Colonic mucosa (tissue), 4 donors: ENCODE measurements at regions not wholly inside any gene's neighbourhood (a gene's known extent, or its start where the extent isn't known, plus 50 kb on each side); places are given as distances from the start of the nearest gene placed in this dataset.

ENCODE experiments used
- DNase-seq: peaks from one replicate; pipeline ENCODE4 v3.0.0-alpha.2; 2020
- H3K27ac ChIP-seq: fragments of 200-600 bp; one replicate; pipeline ENCODE4 v1.8.0; 2021
- H3K27me3 ChIP-seq: fragments of 200-600 bp; one replicate; pipeline ENCODE4 v1.8.0; 2021
- H3K36me3 ChIP-seq: fragments of 200-600 bp; one replicate; pipeline ENCODE4 v1.8.0; 2021
- H3K4me1 ChIP-seq: fragments of 200-600 bp; one replicate; pipeline ENCODE4 v1.8.0; 2021; ENCODE audit warnings: mild to moderate bottlenecking
- H3K4me3 ChIP-seq: fragments of 200-600 bp; one replicate; pipeline ENCODE4 v1.8.0; 2021
- H3K9ac ChIP-seq, 2 donors: one replicate each; pipeline ENCODE4 v1.7.0; 2013; ENCODE audit warnings: control low read depth in 2 of 2, low read depth in 2 of 2, low read length in 2 of 2
- H3K9me3 ChIP-seq: fragments of 200-600 bp; one replicate; pipeline ENCODE4 v1.8.0; 2021
- CTCF ChIP-seq: fragments of 200-600 bp; IDR thresholded peaks from one replicate; pipeline ENCODE4 v1.8.0; 2022; ENCODE audit warnings: antibody characterized with exemption, mild to moderate bottlenecking
- intact Hi-C: fragments of 100-400 bp; cut with DNase I; formaldehyde crosslinking; loops from one replicate; pipeline ENCODE4 v1.14.1; 2022
- donor health status: healthy.
- donor health status: DM: no; HTN: no; CAD: no.
- donor health status: DM: no; HTN: no; CAD: no.

- TF ChIP-seq CTCF, result no peak
- no peaks in the 10 kb centered on the region for H3K4me1 ChIP-seq
- no peak overlapping the region for H3K27ac ChIP-seq
- H3K4me3 ChIP-seq, result no peak overlapping the region
- no peak overlapping the region for H3K9ac ChIP-seq
- H3K27me3 ChIP-seq, result no peaks in the 10 kb centered on the region
- no peak for DNase-seq
- H3K36me3 ChIP-seq, result no peaks in the 10 kb centered on the region
- no peaks in the 10 kb centered on the region for H3K9me3 ChIP-seq
- intact Hi-C loops, result no loop called here
These were observed 129.7 kb upstream of the USP38 start for GRCh38 chr4:143054971-143055370.

- TF ChIP-seq CTCF, result no peak
- H3K4me3 ChIP-seq, result no peak overlapping the region
- H3K27ac ChIP-seq, result no peak overlapping the region
- H3K9ac ChIP-seq, result no peak overlapping the region
- H3K36me3 ChIP-seq, result no peaks in the 10 kb centered on the region
- H3K27me3 ChIP-seq, result no peaks in the 10 kb centered on the region
- no peaks in the 10 kb centered on the region for H3K4me1 ChIP-seq
- H3K9me3 ChIP-seq, result no peaks in the 10 kb centered on the region
- DNase-seq, result no peak
- intact Hi-C loops, result no loop called here
These were observed 128.7 kb upstream of the USP38 start for GRCh38 chr4:143055997-143056396.

GRCh38 chr4:143071351-143071750 lies 113.4 kb upstream of the USP38 start:
- H3K9ac ChIP-seq, result no peak overlapping the region
- H3K27me3 ChIP-seq, result no peaks in the 10 kb centered on the region
- no peaks in the 10 kb centered on the region for H3K36me3 ChIP-seq
- no peaks in the 10 kb centered on the region for H3K4me1 ChIP-seq
- no peak for TF ChIP-seq CTCF
- H3K4me3 ChIP-seq, result no peak overlapping the region
- H3K9me3 ChIP-seq, result no peaks in the 10 kb centered on the region
- intact Hi-C loops, result no loop called here
- no peak overlapping the region for H3K27ac ChIP-seq
- no peak for DNase-seq

- Histone ChIP-seq H3K9ac (peak overlapping the region in 1 of 2 donors; percentile 56), H3K36me3 (no peaks in the 10 kb centered on the region), H3K4me1 (no peaks in the 10 kb centered on the region), H3K4me3 (no peak overlapping the region), H3K9me3 (no peaks in the 10 kb centered on the region), H3K27ac (peak overlapping the region; percentile 43), H3K27me3 (no peaks in the 10 kb centered on the region)
- no peak for TF ChIP-seq CTCF
- intact Hi-C loops, result no loop called here
- peak; percentile 54 for DNase-seq
These were observed 108.0 kb upstream of the USP38 start for GRCh38 chr4:143076723-143077122.

- Histone ChIP-seq H3K9ac (no peak overlapping the region), H3K27ac (no peak overlapping the region), H3K9me3 (no peaks in the 10 kb centered on the region), H3K4me3 (no peak overlapping the region), H3K36me3 (no peaks in the 10 kb centered on the region), H3K27me3 (no peaks in the 10 kb centered on the region), H3K4me1 (no peaks in the 10 kb centered on the region)
- intact Hi-C loops, result loop anchor here (10.0 kb wide), 1 partner anchor 98 kb away; no protein-coding TSS in a partner anchor
- no peak for DNase-seq
- no peak for TF ChIP-seq CTCF
These were observed 102.0 kb upstream of the USP38 start for GRCh38 chr4:143082701-143083100.
